ENCODE measurements at regions not wholly inside any gene's neighbourhood (a gene's known extent, or its start where the extent isn't known, plus 50 kb on each side); places are given as distances from the start of the nearest gene placed in this dataset.

GRCh38 chr2:23122681-23123215 is 262.2 kb upstream of the KLHL29 start:
- TF ChIP-seq POLR2AphosphoS5 (IDR thresholded peaks at IDR 0.05; ENCODE audit: insufficient read depth in 1 of 2, low read depth in 1 of 2) (no peak), POLR2A (IDR thresholded peaks at IDR 0.05) (no peak), CTCF (IDR thresholded peaks at IDR 0.05) (no peak)

All from vagina (tissue), 2 donors.